H4 (cell line): ENCODE measurements at regions not wholly inside any gene's neighbourhood (a gene's known extent, or its start where the extent isn't known, plus 50 kb on each side); places are given as distances from the start of the nearest gene placed in this dataset.

ENCODE experiments used
- DNase-seq: peaks from one replicate; pipeline ENCODE4 v3.0.0-alpha.2; 2015; ENCODE audit warnings: low spot score

DNA sequence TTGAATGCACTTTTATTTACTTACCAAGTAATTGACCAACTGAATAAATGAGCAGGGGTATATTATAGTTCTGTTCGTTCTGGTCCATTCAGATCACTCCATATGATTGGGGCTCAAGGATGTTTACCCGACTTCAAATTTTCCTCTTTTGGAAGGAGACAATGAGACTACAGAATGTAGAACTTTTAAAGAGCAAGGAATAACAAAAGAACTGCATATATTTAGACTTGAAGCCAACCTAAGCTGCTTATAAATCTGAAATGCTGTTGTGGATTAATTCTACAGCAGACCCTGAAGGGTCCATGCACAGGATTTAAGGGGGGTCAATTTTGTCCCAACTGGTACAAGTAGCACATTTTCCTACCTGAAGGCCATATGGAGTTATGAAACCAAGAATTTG lies 610.8 kb downstream of the RAB28 start:
- no peak for DNase-seq

DNA sequence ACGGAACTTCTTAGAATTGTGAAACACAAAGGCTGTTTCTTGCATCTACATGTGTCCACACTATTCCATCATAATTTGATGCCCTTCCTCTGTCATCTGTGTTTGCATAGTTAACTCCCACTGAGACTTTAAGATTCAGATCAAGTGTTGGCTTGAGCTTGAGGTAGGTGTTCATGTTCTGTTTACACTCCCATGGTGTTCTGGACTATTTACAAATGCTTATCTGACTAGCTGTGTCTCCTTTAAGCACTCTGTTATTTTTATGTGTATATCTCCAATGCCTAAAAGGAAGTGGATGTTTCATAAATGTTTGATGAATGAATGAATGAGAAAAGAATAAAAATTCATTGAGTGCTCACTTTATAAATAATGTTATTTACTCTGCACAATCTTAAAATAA lies 622.7 kb downstream of the RAB28 start:
- DNase-seq = no peak

DNA sequence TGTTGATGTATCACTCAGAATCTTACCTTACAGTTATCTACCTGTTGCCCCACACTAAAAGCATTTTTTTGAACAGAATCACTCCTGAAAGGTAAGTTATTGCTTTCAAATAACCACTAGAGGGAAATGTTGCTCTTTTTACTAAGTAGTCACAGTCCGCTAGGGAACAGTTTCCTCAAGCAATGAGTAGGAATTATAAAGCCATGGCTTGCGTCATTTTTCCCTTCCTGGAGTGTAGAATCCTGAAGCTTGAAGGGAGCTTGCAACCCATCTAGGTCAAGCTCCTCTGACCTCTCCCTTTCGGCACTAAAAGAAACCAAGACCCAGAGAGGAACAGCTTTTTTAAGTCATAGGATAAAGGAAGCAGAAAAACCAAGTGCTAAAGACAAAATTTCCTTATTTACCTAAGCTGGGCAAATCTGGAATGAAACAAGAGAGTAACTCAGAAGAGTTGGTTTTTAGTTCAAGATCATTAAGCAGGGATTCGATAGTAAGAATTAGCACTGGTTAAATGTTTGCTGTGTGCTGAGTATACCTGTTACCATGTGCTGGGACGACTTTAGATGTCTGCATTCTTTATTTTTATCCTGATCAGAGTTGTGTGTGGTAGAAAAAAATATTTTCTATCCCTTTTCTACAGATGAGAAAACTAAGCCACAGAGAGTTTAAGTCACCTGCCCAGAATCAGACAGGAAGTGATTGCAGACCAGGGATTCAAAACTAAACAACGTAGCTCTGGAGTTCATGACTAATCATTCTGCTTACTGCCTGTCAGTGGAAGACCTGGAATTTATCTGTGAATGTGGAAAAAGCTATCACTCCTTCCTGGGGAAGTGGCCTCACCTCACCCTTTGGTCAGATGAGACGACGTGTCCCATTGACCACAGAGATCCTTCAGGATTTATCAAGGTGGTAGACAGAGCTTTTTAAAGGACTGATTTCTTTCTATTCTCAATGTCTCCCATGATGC lies 631.5 kb downstream of the RAB28 start:
- peak; percentile 88 for DNase-seq

DNA sequence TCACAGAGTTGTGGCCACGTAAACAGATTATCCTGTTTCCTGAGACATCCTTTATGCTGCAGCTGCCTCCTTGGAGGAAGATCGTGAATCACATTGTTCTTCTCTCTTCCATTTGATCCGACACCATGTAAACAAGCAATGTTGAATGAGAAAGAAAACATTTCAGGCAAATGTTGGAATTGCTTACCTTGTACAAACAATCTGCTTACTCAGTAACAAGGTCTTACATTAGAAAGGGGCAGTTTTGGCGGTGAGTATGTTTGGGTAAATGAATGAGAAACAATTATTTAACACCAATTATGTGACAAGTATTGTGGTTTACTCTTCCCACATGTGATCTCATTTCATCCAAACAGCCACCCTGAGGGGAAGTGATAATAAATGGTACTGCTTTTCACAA lies 637.8 kb downstream of the RAB28 start:
- DNase-seq = no peak

DNA sequence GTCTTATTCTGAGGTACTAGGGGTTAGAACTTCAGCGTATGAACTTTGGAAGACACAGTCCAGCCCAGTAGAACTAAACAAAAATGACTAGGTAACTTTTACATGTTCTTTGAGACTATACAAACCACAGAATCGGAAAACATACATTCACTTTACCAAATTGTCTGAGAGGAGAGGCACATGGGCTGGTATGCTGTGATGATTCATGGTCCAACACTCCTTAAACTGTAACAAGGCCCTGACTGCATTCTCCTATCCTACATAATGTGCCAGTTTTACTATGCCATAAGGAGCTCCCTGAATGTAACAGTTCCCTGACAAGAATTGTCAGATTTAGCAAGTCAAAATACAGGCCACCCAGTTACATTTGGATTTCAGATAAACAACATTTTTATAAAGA lies 640.0 kb downstream of the RAB28 start:
- no peak for DNase-seq

DNA sequence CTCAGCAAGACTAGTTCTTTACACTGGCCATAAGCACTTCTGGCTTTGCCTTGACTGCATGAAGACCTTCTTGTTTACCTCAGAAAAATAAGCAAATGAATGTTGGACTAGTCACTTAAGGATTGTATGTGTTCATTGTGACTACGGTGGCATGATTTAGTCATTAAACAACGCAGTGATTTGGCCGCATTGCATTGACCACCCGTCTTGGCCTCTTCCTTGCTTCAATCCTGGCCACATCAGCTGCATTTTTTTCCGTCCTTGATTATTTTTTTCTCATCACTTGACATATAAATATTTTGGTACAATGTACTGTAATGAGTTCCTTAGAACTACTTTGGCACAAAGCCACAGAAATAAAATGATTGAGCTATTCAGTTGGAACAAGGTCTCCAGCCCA lies 656.2 kb downstream of the RAB28 start:
- no peak for DNase-seq

DNA sequence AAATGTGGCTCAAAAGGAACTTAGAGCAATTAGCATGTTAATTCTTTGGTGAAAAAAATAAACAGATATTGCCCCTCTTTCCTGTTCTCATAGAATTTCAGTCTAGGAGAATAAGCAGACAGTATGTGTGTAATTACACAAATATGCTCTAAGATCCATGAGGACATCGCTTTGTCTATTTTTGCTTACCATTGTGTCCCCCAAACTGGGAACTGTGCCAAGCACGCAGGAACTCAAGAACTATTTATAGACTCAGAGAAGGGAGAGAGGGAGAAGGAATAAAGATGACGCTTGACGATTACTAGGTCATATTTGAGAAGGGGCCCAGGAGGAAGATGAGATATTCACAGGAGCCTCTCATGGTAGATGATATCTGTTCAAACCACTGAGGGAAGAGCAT lies 692.6 kb downstream of the RAB28 start:
- DNase-seq = peak; percentile 14

DNA sequence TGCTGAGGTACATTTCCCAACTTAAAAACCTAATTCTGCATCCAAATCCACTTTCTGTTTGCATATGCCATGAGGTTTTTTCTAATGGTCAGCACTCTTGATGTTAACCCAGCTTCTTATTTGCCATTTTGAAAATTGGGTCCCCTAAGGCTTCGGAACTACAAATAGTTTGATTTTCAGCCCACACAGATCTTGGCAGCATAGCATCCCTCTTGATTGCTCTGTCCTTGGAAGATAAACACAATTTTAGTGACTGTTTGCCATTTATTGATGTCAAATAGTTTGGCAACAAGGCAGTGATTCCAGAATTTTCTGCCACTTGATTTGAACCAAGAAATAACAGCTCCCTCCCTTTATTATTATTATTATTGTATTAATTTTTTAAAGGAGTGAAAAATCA lies 696.9 kb downstream of the RAB28 start:
- no peak for DNase-seq

DNA sequence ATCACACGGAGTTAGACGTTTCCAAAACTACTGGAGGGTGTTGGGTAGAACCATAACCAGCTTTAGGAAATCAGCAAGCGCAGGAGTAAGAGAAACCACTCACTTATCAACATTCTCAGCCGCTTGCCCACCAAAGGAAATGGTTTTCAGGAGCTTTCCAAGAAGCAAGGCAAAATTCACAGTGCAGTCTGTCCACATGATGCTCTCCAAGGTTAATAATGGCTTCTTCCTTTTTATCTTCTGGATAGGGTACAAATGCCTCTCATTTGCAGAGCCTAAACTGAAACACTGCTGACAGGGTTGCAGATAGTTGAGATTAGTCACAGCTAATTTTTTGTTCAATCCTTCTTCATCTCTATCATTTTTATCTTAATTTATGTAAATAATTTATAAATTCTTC lies 705.4 kb downstream of the RAB28 start:
- no peak for DNase-seq

DNA sequence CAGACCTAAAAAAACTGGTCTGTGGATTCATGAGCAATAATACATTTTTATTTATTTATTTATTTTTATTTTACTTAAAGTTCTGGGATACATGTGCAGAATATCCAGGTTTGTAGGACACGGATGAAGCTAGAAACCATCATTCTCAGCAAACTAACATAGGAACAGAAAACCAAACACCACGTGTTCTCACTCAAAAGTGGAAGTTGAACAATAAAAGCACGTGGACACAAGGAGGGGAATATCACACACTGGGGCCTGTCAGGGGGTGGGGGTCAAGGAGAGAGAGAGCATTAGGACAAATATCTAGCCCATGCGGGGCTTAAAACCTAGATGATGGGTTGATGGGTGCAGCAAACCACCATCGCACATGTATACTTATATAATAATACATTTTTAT lies 705.9 kb downstream of the RAB28 start:
- no peak for DNase-seq

DNA sequence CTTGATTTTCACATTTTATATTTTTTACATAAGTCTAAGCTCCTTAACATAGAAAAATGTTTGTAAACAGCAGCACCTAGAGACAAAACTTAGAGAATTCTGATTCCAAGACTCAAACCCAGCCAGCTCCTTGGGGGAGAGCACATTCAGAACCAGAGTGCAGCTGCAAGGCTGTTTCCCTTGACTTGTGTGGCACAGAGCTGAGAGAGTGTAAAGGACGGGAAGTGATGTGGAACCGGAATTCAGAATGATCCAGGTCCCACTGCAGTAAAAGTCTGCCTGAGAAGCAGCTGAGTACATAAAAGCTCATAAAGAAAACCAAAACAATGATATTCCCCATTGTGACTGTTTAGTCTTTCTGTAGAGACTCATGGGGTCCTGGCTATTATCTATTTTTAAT lies 713.8 kb downstream of the RAB28 start:
- DNase-seq = no peak

DNA sequence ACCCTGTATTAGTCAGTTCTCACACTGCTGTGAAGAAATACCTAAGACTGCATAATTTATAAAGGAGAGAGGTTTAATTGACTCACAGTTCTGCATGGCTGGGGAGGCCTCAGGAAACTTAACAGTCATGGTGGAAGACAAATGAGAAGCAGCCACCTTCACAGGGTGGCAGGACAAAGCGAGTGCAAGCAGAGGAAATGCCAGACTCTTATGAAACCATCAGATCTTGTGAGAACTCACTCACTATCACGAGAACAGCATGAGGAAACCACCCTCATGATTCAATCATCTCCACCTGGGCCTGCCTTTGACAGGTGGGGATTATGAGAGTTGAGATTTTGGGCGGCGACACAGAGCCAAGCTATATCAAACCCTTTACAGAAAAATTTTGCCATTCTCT lies 722.4 kb downstream of the RAB28 start:
- peak; percentile 16 for DNase-seq

DNA sequence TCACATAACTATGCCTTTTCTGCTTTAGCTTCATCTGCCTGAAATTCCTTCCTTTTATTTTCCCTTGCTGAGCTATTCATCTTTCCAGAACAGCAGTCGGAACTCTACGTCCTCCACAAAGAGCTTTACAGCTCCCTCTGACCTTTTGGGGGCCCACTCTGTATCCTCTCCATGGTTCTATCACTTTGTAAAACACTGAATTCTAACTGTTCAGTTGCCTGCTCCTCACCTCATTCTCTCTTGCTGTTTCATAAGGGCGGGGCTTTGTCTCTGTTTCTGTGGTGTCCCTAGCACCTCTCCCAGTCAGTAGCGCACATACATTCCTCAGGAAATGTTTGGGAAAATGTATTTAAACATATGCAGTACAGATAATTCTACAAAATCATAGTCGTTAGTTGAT lies 737.0 kb downstream of the RAB28 start:
- DNase-seq = no peak

DNA sequence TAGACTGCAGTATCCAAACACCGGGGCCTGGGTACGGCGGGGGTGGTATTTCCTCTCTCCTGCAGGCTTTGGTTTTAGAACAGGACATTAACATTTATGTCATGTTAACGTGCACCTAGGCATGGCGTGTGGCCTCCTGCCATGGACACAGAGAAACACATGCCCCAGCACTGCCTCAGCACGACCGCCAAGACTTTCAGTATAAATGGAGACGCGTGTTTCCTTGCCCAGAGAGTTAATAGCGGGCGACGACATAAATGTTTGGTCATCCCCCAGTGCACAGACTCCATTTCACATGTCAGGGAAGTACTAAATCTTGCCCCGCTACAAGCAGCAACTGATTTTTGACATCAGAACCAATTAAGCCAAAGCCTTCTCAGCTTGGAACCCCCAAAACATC lies 737.9 kb downstream of the RAB28 start:
- DNase-seq = no peak

DNA sequence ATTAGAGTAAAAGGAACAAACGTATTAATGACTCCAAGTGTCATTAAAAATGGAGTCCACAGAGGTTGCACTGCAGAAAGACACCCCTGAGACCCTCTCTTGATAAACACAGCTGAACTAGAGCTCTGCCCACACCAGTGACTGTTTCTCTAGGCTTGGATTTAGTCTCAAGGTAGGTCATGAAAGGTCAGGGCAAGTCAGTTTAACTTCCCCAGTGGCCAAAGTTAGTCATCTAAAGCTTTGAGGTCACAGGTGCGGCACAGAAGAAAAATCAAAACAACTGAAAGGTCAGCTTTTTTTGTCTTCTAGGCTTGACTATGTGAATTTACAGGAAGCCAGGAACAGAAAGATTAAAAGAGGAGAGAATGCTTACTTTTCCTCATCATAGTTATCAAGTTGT lies 749.6 kb downstream of the RAB28 start:
- DNase-seq = no peak

DNA sequence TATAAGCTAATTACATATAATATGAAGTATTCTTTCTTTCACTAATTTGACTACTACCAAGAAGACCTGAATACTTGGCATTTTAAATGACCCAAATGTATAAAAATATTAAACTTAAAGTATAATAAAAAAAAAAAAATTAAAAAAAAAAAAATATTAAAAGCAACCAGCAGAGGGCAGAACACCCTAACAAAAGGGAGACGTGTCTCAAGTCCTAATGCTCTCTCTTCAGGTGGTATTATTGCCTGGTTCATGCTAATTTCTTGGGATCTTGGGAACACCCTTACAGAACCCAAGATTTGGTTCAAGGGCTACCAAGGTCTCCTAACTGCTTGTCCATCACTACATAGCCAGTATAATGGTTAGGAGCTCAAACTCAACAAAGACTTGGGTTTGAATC lies 754.8 kb downstream of the RAB28 start:
- peak; percentile 23 for DNase-seq

DNA sequence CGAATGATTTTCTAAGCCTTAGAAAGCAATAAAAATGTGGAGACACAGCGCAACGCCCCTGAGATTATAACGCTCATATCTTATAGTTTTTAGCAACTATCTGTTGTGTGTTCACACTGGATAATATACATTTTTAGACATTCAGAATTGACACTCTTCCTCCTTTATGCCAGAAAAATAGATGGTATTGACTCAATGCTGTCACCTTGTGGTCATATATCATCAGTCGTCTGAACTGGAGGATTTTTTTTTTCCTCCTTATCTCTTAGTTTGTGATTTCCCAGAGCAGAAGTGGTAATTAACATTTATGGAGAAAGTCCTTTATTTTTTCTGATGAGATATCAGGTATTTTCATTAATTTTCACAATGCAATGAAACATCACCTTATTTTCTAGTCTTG lies 759.6 kb downstream of the RAB28 start:
- no peak for DNase-seq

DNA sequence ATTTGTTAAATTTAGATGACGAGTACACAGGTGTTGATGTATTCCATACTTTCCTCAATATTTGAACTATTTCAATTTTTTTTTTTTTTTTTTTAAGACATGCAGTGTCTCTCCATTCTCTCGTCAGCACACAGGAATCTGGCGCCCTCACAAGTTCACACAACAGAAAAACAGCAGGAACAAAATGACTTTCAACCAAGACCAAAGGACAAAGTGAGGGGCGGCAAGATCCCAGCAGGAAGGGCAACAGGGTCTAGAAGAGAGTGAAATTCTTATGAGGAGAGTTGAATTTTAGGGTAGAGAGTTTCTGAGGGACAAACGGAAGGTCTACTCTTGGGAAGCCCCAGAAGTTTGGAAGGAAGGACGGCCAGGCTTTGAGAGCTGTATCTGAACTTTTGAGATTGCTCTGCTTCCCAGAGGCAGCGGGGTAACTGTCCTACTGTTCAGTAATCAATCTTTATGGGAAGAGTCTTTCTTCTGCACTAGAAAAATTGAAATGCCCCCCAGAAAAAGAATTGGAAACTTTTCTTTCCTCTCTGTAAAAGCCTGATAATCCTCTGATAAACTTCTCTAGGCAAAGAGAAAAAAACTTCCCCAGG lies 760.2 kb downstream of the RAB28 start:
- no peak for DNase-seq

DNA sequence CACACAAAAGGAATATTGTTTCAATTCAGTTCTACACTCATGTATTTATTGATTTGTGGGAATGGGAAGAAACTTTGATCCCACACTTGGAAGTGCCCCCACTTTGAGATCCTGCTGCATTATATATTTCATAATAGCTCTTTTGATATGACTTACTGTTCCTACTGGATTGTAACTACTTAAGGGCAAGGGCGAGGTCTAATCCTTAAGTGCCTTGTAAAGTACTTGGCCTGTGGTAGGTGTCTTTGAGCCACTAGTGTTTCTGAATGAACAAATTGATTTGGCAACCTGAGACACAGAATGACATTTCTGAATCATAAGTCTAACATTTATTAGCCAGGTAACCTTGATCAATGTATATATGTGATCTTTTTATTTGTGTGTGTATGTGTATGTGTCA lies 767.2 kb downstream of the RAB28 start:
- no peak for DNase-seq

DNA sequence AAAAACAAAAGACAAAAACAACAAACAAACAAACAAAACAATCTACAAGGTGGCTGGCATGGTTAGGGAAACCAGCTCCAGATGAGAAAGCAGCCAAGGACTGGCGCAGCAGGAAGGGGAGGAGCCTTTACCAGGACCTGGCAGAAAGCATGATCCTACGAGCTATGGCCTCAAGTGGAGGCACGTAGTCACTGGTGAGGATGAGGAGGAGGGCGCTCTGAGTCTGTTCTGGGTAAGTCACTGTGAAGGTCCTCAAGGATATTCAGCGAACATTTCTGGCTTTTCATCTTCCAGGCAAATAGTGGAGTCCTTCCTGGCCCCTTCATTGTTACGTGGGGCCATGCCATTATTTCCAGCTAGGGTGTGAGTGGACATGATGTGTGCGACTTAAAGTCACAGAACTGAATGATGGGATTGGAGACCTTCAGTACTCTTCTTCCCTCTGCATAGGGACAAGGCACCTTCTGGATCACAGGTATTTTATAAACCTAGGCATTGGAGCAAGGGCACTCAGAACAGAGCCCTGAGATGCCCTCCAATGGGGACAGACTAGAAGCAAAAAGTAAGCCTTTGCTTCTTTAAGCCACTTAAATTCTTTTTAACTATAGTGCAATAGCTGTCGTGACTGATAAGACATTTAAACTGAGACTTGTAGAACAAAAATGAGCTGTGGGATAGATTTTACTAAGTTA lies 771.3 kb downstream of the RAB28 start:
- DNase-seq = no peak

DNA sequence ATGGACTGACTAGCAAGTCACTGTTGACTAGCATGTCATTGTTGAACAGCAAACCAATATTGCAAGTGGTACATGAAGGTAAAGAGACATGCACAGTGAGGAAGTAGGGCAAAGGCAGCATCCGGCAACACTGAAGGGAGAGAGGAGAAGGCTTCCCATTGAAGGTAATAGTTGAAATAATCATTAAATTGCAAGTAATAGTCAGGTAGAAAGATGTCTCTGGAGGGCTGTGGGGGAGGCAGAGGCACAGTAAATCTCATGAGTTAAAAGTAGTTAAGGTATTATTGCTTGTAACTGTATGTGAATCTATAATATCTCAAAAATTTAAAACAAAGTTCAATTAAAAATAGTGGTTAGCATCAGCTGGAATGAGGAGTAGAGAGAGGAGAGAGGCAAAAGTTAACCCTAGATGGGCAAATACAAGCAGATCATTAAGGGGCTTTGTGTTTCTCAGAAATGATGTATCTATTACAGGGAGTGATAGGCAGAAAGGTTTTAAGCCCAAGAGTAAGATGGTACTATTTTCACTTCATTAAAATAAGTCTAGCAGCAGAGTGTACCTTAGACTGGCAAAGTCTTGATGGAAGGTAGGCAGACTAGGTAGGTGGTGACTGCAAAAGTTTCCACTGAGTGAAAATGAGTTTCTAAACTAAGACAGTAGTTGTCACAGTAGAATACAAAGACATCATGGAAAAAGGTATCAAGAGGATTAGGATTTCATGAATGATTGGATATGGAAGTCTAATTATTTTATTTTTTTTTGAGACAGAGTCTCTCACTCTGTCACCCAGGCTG lies 776.6 kb downstream of the RAB28 start:
- no peak for DNase-seq

DNA sequence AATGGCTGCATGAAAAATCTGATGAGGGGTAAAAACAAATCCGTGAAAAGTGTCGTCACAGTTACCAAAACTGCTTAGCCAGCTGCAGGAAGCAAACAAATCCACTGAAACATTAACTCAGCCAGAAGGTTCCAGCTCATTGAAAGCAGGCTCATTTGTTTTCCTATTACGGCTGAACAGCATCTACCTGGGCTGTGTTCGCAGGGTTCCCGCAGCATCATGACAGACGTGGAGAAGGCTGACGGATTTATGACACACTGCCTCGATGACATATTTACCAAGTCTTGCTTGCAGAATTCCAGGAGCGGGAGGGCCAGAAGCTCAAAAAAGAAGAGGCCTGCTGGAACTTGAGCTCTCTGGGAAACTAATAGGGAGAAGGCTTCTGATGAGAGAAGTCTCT lies 781.1 kb downstream of the RAB28 start:
- no peak for DNase-seq
